HK-2 (cell line): ENCODE measurements at regions not wholly inside any gene's neighbourhood (a gene's known extent, or its start where the extent isn't known, plus 50 kb on each side); places are given as distances from the start of the nearest gene placed in this dataset.

ENCODE experiments used
- DNase-seq: peaks from one replicate; pipeline ENCODE4 v3.0.0-alpha.2; 2018; ENCODE audit not compliant: unreplicated experiment

DNA sequence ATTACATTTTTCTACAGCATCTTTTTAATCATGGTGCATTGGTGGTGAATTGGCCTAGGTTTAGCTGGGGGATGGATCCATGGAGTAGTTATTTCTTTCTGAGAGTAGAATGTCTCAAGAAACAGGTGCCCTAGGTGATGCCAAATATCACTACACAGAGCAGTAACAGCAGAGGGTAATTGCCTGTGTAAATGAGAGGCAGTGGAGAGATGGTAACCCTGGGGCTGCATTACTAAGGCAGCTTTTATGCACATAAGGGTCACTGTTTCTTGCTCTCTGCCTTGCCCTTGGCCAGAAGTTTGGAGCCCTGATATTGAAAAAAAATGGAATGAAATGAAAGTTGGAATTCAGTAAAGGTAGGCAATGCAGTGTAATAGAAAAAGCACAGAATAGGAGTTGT, 604.0 kb downstream of the NOVA1 start:
- DNase-seq = no peak

DNA sequence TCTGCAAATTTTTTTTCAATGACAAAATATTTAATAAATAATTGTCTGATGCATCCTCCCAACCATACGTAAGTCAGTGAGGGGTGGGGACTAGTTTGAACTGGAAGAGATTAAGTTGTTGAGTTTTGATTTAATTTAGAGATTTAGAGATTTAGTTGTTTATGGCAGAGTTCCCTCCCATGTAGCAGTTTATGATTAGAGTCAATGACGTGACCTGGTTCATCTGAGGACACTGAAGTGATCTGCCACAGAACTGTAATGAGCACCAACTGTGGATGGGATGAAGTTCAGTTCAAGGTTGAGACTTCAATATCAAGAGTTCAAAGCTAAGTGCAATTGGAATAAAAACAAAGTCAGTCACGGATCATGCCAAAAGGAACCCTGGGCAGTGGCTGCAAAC, 609.3 kb downstream of the NOVA1 start:
- DNase-seq = no peak

DNA sequence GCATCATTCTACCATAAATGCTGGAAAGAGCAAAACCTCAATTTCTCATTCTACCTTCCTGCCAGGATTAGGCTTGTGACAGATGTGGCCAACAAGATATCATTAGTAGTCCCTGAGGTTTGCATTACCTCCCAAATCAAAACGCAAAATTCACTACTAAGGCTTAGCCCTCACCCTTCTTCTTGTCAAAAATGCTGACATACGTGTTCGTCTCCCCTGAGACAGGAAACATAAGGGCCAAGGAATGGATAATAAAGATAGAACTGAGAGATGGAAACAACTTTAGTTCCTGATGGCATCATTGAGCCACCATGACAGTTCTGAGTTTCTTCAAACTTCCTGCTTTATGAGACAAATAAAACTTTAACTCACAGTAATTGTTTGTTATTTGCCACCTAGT, 642.1 kb downstream of the NOVA1 start:
- DNase-seq = no peak

DNA sequence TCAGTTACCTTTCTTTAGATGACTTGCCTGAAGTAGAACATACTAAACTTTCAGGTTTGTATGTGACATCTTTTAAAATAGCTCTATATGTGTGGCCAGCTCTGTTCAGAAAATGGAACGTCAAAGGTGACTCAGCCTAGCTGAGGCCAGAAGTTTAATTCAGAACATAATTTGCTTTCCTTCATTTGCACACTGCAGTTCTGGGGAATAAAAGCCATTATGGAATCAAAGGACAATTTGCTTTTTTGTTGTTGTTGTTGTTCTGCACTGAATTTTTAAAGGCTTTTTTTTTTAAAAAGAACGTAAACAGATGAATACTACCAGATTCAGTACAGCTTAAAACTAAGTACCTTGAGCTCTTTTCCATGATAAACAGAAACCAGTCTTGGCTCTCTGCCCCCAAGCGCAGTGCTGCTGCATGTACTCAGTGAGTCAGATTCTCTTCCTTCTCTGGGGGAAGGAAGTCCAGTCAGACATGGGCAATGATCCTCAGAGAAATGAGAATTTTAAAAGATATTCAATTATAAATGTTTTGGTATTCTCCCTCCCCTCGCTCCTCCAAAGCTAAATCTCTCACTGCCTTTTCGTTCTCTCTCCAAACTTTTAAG, 644.2 kb downstream of the NOVA1 start:
- no peak for DNase-seq

DNA sequence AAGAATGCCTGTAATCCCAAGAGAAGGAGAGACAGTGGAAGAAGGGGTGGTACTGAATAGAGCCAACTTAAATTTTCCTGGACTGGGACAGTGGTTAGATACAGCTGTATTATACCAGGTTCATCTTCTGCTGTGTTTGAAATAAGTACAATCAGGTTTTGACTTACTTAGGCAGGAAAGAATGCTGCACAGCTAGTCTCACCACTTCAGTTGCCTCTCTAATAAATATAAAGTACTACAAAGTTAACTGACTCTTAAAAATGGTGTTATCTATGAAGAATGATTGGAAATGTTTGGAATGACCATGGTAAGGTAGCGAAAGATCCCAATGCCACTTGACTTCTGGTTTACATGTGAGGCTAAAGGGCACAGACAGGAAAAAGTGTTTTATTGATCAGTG, 652.1 kb downstream of the NOVA1 start:
- DNase-seq = no peak

DNA sequence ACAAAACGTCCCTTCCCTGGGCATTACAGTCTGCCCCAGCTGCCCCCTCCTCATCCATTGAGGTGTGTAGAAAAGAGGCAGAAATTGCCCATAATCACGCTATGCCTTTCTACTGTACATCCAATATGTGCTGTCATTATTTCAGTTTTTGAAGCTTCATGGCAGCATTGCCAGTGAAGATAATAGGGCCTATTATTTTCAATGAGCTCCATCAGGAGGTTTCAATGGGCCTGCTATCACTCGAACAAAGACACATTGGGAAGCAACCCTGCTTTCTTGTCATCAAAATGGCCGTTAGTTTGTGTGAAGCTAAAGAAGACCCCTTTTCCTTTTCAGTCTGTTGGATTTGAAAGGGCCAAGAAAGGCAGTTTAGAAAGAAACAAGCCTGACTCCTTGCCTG, 653.8 kb downstream of the NOVA1 start:
- no peak for DNase-seq

DNA sequence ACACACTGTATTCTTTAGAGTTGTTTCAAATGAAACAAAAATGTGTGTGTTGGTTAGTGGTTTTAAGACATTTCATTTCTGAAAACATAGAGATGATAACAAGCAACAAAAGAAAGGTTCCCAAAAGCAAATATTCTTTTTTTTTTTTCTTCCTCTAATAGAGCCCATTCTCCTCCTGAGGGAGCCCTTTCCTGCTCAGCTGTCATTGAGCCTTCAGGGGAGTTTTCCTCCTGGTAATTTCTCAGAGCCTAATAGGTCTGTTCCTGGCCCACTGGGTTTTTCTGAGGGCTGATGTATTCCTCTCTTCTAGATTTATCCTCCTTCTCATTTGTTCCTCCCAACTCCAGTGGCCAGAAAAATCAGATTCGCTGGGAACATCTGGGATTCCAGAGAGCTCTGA, 654.5 kb downstream of the NOVA1 start:
- no peak for DNase-seq

DNA sequence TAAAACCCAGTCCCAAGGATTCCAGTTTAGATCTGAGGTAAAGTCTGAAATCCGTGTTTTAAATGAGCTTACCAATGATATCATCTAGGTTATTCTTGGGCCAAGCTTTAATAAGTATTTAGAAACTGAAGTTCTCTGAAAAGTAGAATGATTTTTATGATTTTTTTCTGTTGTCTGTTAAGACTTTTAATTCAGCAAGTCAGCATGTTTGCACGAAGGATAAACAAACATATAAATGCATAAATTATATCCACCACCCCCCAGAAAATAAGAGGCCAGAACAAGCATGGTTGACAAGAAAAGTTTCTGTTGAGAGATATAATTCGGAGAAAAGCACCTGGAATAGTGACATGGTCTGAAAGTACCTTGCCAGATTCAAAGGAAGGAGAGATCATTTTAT, 655.7 kb downstream of the NOVA1 start:
- DNase-seq = no peak

DNA sequence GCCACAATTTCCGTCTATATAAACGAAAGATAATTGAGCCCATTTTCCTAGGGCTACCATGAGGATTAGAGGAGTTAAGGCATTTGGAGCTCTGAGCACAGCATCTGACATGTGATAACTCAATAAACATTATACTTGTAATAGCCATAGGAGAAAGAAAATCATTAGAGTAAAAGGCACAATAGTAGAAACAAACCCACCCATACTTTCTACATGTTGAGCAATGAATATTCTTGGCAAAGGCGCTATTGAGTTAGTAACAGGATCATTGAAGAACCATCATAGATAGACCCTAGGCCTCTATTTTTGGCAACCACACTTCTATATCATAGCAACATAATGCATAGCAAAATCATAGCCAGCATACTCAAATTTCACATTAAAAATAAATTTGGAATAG, 664.1 kb downstream of the NOVA1 start:
- DNase-seq = no peak

DNA sequence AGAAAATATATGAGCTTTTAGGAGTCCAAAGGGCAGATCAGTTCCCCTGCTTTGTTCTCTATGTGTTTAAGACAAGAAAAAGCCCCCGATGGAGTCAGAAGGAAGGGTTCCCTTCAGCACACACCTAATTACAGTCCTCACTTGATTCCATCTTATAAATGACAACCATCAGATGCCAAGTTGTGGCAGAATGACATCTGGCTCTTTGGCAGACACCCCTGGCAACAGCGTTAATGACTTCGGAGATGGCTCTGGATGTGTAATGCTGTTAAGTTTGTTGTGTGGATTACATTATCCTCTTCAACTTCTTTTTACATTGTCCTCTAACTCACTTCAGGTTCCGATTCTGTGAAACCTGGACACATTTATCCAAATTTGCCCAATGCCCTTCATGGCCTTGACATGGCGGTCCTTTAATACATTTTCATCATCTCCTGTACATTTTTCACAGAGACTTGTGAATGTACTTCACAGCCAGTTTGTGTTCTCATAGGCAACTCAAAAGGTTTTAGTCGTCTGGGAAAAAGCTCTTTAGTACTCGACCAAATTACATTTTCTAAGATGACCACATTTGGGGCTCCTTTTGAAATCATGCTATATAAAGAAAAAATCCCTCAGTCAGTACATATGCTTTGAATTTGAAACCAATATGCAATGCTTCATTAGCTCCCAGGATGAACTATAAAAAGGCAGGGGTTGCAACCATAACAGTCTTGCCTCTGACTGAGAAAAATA, 667.8 kb downstream of the NOVA1 start:
- DNase-seq = no peak

DNA sequence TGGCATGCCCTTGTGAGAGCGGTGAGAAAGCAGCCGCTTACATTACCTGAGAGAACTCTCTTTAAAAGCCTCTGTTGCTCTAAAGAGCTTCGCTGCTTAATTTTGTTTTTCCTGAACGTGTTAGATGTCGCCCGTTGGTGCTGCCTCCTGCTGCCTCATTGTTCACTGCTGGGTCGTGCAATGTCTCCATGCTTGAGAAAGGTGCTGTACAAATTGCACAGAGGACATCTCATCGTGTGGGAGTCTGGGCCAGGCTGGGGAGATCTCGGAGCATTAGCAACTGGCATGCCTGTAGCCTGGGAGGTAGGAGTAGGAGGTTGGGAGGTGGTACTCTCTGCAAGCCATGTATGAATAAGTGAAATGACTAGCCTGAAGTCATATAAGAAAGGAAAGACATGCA, 686.0 kb downstream of the NOVA1 start:
- no peak for DNase-seq

DNA sequence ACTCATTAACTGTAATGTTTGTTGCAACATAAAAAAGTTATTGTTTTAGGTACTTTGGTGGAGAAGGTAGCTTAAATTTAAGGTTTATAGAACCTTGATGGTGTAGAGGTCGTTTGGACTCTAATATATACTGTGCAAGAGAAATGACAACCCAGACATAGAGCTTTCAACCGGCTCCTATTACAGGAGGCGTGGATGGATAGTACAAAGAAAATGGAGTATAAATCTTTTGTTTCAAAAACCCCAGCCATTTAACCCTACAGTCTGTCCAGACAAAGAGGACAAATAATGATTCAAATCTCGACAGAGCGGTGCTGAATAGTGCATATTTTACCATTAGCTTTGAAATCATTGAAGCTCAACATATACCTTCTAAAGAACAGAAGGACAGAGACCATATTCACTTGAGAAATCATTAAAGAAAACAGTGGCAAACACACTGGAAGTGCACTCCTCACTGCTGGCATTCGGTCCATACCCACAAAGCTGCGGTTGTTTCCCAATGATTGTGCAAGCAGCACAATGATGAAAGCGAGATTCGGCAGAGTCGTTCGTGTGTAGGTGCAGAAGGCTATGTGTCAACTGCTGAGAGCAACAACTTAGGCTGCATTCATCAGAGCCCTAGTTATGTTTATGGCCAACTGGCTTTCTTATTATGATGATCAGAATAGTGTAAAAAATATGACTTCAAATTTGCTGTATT, 688.6 kb downstream of the NOVA1 start:
- no peak for DNase-seq

DNA sequence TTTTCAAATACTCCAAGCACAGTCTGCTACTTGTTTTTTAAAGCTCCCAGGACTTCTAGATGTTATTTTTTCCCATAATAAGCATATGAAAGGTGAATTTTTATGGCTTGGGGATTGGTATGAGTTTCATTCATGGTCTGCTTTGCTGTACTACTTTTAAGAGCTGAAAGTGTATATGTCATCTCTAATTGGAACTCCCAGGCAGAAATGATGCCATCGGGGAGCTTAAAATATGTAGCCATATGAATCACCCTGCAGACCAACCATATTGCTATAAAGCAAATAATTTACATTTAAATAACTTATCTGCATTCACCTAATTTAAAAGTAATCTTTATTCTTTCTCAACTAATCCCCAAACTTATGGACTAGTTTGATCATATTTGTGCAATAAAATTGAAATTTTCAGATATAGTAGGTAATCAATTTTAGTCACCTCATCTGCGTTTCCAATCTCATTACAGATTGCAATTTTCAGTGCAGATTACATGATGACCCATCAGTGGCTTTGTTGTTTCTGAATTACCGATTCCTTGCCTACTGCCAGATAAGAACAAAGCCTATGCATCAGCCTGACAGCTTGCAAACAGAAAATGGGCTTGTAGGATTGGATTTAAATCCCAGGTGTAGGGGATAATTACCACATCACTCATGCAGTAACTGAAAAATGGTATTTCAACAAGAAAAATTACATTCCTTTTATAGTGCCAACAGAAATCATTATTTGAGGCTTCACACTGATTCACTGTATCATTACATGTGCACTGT, 689.4 kb downstream of the NOVA1 start:
- no peak for DNase-seq

DNA sequence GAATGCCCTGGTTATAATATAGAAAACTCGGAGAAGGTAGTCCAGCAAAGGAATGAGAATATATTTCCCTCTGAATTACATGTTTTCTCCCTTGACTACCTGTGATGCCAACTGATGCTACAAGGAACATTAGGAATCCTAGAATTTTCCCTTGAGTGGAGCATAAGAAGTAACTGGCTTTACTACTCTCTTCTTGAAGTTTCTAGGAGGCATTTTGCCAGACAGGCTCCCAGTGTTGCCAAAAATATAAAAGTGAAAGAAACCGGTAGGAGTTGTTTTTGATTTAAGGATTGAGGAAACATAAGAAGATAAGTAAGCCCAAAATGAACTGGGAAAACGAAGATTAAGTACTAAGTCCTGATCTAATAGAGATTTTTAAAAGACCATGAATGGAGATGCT, 693.4 kb downstream of the NOVA1 start:
- no peak for DNase-seq

DNA sequence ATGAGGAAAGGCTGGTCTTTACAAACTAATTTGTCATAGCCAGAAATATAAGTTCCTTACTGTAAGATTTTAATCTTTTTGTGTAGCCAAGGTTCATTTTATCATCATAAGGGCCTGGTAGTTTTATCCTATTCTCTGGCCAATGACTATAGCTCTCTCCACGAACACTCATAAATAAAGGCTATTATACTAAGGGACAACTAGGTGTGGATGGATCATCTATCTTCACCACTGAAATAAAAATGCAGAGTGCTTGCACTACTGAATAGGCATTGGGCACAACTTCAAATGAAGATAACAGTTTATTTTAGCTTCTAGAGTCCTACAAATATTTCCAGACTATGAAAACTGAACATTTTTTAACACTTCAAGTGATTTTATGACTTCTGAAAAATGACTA, 698.6 kb downstream of the NOVA1 start:
- no peak for DNase-seq

DNA sequence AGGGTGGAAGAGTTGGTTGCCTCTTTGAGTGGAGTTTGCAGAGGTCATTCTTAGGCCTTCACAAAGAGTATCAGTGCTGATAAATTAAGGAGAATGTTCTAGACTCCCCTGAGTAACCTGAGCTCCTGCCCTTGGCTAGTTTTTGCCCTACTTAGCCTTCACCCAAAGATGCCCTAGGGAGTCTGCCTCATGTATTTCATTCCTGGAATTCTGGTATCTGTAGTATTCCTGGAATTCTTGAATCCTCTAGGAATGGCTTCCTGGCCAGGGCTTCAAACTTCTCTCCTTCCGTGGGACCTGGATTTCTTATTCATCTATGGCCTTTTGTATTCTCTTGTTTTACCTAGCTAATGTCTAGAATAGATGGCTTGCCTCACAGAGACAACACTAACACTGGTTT, 701.1 kb downstream of the NOVA1 start:
- DNase-seq = no peak

DNA sequence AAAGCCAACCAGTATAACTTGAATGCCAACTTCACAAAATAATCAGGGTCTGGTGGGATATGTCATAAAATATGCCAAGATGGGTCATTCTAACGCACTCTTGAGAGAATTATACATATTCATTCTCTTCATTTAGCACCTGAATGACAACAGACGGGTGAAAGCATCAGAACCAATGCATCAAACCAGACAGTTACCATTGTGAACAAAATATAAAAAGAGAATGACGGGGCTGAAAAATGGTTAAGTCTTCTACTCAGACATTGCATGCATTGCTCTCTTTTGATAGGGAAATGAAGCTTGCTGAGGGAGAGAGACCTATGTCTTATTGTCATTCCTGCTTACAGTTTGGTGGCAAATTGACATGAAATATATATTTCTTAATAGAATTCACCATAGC, 702.1 kb downstream of the NOVA1 start:
- DNase-seq = no peak

DNA sequence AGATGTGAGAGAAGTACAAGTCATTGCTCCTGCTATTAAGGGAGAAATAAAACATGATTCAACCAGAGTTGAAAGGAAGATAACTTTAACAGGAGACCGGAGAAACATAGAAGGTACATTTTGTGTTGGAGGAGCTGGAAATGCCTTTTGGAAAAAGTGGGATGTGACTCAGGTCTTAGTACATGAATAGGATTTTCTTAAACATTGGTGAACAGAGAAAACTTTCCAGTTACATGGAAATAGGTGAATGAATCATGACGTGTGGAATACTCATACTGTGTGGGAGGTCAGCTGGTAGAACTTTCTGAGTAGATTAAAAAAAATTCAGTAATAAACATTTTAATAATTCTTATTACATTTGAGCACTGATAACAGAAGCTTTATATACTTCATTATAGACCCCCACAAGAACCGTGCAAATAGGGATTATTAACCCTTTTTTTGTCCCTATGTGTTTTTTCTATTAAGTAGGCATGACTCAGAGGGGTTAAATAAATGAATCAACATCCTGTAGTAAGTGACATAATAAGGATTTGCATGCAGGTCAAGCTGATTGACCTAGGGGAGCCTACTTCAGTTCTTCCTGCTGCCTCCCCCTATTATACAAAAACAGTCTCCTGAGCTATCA, 710.5 kb downstream of the NOVA1 start:
- no peak for DNase-seq

DNA sequence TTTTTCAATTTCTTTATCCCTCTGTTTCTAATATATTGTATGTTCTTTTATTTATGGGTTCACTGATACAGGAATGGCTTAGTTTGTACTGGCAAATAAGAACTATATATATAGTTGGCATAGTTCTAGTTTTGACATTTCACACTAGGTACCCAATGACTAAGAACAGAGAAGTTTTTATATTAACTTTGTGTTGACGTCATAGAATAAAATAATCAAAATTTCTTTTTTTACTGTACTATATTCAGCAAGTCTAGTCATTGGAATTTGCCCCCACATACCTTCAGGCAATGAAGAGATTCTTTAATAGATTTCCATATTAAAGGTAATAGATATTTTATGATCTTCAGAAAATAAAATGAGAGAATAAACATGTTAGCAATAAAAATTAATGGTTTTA, 713.2 kb downstream of the NOVA1 start:
- no peak for DNase-seq

DNA sequence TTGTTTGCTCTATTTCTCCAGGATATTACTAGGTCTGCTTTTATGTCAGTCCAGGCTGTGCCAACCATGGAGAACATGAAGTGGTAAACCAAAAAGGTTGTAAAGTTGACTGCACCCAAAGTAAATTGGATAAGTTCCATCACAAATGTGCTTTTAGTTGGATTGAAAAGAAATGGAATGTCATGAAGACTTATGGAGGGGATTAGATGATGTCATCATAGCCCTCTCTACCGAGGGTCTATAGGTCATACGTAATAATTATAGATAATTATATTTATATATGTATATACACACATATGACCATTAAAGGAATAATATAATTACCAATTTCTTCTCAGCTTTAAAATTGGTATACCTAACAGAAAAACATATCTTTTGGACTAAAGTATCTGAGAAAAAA, 714.9 kb downstream of the NOVA1 start:
- DNase-seq = no peak

DNA sequence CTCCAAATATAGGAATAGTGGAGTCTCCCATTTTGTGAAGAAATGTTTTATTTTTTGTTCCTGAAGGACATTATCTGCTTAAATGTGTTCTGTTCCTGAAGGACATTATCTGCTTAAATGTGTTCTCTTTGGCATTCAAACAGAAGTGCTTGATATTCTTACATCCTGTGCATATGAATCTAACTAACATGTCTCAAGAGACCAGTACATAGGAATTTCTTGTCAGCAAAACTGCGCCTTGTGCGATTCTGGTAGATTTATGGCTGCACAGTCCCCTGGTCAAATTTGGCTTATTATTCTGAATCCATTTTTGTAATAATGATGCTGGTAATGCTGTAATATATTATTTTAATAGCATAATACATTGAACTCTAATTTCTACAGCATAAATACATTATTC, 722.4 kb downstream of the NOVA1 start:
- no peak for DNase-seq

DNA sequence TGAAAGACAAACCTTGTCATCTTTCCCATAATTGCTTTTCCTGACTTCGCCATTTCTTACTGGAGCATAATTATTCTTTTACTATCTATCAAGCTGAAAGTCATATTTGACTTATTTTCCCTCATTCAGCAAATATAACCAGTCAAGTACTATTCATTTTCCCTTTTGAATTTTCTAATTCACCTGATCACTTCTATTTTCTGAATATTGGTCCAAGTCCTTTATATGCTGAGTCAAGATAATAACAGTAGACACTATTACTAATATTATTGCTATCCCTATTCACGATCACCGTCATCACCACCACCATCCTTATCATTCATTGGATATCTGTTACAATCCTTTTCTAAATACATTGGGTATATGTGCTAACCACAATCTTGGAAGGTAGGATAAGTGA, 728.0 kb downstream of the NOVA1 start:
- no peak for DNase-seq
